K562 (cell line): ENCODE measurements at regions not wholly inside any gene's neighbourhood (a gene's known extent, or its start where the extent isn't known, plus 50 kb on each side); places are given as distances from the start of the nearest gene placed in this dataset.

Experiments
- ATAC-seq: fragments of 200-7000 bp; cut with Tn5 transposase; 3 replicates; pipeline ENCODE4 v1.9.1; 2020; ENCODE audit warnings: moderate library complexity
- BruUV-seq: library from RNA; stranded (reverse); fragments of 400-500 nt; replicated peaks from 2 replicates; lab custom pipeline; 2021; lab: Mats Ljungman, UMichigan
- CTCF ChIA-PET: fragments of 300-600 bp; formaldehyde crosslinking; extraction: SDS; loops from one replicate; lab custom pipeline; 2021; ENCODE audit warnings: low intra/inter-chr PET ratio; lab: Yijun Ruan, JAX
- POLR2A ChIA-PET: fragments of 300-600, 350-650 bp; sonication (Branson Sonifier 250); formaldehyde crosslinking; extraction: SDS; loops from one replicate; lab custom pipeline; 2021; ENCODE audit warnings: antibody characterized with exemption, inconsistent platforms; lab: Yijun Ruan, JAX
- DNase-seq, 4 experiments: peaks; one replicate each; pipeline versions ENCODE4 v3.0.0 to v3.0.0-alpha.2; 2011 to 2018; ENCODE audit warnings: low spot score in 3 of 4, mixed read lengths in 3 of 4; ENCODE audit errors: extremely low read depth in 1 of 4
- FAIRE-seq: peaks from 2 replicates; lab custom pipeline; 2011; peaks lifted over from hg19 to GRCh38; lab: Jason Lieb, UNC
- H2AFZ ChIP-seq: 2 replicates; pipeline ENCODE4 v1.6.0; 2011; ENCODE audit warnings: low read depth, low read length, control low read depth, inconsistent platforms
- H3K27ac ChIP-seq: fragments of 200-600 bp; 3 replicates; pipeline ENCODE4 v1.8.0; 2011; ENCODE audit warnings: low read depth, mild to moderate bottlenecking, control low read depth, inconsistent platforms, low read length, moderate library complexity, mixed read lengths; ENCODE audit errors: extremely low read depth
- H3K27me3 ChIP-seq, 2 experiments: fragments of 300-600 bp in 1 of 2; 2 replicates in 1 of 2; 3 replicates in 1 of 2; pipeline versions ENCODE4 v1.6.0 to v1.8.0; 2011; ENCODE audit warnings: inconsistent platforms in 2 of 2, low read length in 2 of 2, mild to moderate bottlenecking in 1 of 2, mixed read lengths in 1 of 2, moderate library complexity in 1 of 2; ENCODE audit not compliant: control insufficient read depth in 2 of 2, insufficient read depth in 2 of 2
- H3K36me3 ChIP-seq: fragments of 300-600 bp; 3 replicates; pipeline ENCODE4 v1.8.0; 2011; ENCODE audit warnings: mild to moderate bottlenecking, low read length, inconsistent platforms; ENCODE audit not compliant: control insufficient read depth, insufficient read depth
- H3K4me1 ChIP-seq, 2 experiments: fragments of 200-600 bp in 1 of 2; replicated peaks in 1 of 2; 2 replicates in 1 of 2; 3 replicates in 1 of 2; pipeline versions ENCODE4 v1.5.1 to v1.8.0; 2011; ENCODE audit warnings: inconsistent platforms in 2 of 2, low read length in 2 of 2, mild to moderate bottlenecking in 1 of 2, mixed read lengths in 1 of 2, moderate library complexity in 1 of 2; ENCODE audit not compliant: control insufficient read depth in 2 of 2, insufficient read depth in 2 of 2
- H3K4me2 ChIP-seq: 2 replicates; pipeline ENCODE4 v1.6.1; 2011; ENCODE audit warnings: low read length, control low read depth, inconsistent platforms, mixed read lengths; ENCODE audit not compliant: insufficient read depth
- H3K4me3 ChIP-seq: fragments of 200-600 bp; sonication (generic), shearing (Covaris generic); 2 replicates; pipeline ENCODE4 v1.5.1; 2016; ENCODE audit warnings: control low read depth, inconsistent platforms
- H3K79me2 ChIP-seq: fragments of 200-600 bp; 3 replicates; pipeline ENCODE4 v1.8.0; 2011; ENCODE audit warnings: low read length, inconsistent platforms; ENCODE audit not compliant: control insufficient read depth, insufficient read depth
- H3K9ac ChIP-seq, 2 experiments: 2 replicates each; pipeline versions ENCODE4 v1.6.0 to v1.6.1; 2011; ENCODE audit warnings: low read depth in 2 of 2, low read length in 2 of 2, control low read depth in 1 of 2, inconsistent platforms in 1 of 2, mild to moderate bottlenecking in 1 of 2, mixed read lengths in 1 of 2; ENCODE audit not compliant: insufficient read depth in 1 of 2
- H3K9me1 ChIP-seq: one replicate; pipeline ENCODE4 v1.6.0; 2011; ENCODE audit warnings: inconsistent platforms, mild to moderate bottlenecking, low read length, moderate library complexity; ENCODE audit not compliant: control insufficient read depth, insufficient read depth
- H3K9me3 ChIP-seq: replicated peaks from 2 replicates; pipeline ENCODE4 v1.5.1; 2011; ENCODE audit warnings: low read depth, low read length, inconsistent platforms; ENCODE audit not compliant: control insufficient read depth, insufficient read depth
- H4K20me1 ChIP-seq: replicated peaks from 2 replicates; pipeline ENCODE4 v1.6.1; 2011; ENCODE audit warnings: low read length, inconsistent platforms, mixed read lengths; ENCODE audit not compliant: control insufficient read depth, insufficient read depth
- CTBP1 ChIP-seq: fragments of 450-650 bp; IDR thresholded peaks from 2 replicates; pipeline ENCODE4 v1.6.1; 2016; ENCODE audit warnings: borderline replicate concordance
- HIVEP1 ChIP-seq: fragments of 250-450 bp; sonication (Bioruptor Pico); IDR thresholded peaks from 2 replicates; pipeline ENCODE4 v1.4.0; 2020; ENCODE audit warnings: mild to moderate bottlenecking
- NONO ChIP-seq, 2 experiments: fragments of 200-400 bp in 1 of 2; fragments of 450-650 bp in 1 of 2; formaldehyde crosslinking in 1 of 2; IDR thresholded peaks; 2 replicates each; pipeline ENCODE4 v1.6.1; 2017; ENCODE audit warnings: low read depth in 2 of 2, mild to moderate bottlenecking in 2 of 2, moderate library complexity in 2 of 2, low read length in 1 of 2
- TAF15 ChIP-seq: fragments of 200-400 bp; formaldehyde crosslinking; IDR thresholded peaks from 2 replicates; pipeline ENCODE4 v1.6.1; 2017; ENCODE audit warnings: mild to moderate bottlenecking, low read depth, low read length, moderate library complexity
- ZNF699 ChIP-seq: fragments of 250-450 bp; sonication (Bioruptor Pico); IDR thresholded peaks from 2 replicates; pipeline ENCODE4 v1.8.0; 2021; ENCODE audit warnings: mild to moderate bottlenecking, moderate library complexity; ENCODE audit not compliant: insufficient replicate concordance
- WGBS: fragments of 100-300 bp; shearing (Covaris generic); methylation state at CpG from one replicate; pipeline ENCODE4 v1.1.6; 2016; ENCODE audit warnings: low coverage, mixed read lengths; ENCODE audit not compliant: insufficient coverage; ENCODE audit errors: missing lambda C conversion rate; 5-methylcytosine and 5-hydroxymethylcytosine counted together
- in situ Hi-C: fragments of 300-500 bp; cut with MboI; formaldehyde crosslinking; loops from 4 replicates; pipeline ENCODE4 v1.15.0; 2018; ENCODE audit warnings: inconsistent platforms, mixed read lengths
- intact Hi-C: fragments of 100-400 bp; cut with micrococcal nuclease; formaldehyde crosslinking; loops from 2 replicates; pipeline ENCODE4 v1.14.2; 2022
- TF ChIP-seq, protein P1 (sequence below): IDR thresholded peaks from 2 replicates; pipeline ENCODE4 v1.6.1; 2011; ENCODE audit warnings: borderline replicate concordance, low read depth, mild to moderate bottlenecking, moderate library complexity, low read length; ENCODE audit not compliant: insufficient read depth, poor library complexity, severe bottlenecking

DNA sequence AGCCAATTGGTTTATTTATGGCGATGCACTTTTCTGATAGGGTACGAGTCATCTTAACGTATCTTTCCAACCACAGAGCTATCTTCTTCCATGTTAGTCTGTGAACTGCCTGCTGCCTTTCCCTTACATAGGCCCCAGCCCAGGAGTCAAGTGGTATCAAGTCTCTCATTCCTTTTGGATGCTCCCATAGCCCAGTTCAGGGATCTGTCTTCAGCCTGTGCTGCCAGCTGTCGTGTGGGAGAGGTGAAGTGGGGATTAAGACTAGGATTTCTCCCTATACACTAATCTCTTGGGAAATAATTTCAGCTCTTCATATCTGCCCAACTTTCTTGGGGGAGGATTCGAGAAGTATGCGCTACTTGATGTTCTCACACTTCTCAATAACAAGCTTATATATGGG lies 475.7 kb downstream of the EBF1 start:
- Histone ChIP-seq H3K4me3 (no peak overlapping the region), H3K4me1 (no peaks in the 10 kb centered on the region), H2AFZ (no peak overlapping the region), H3K27me3 (no peaks in the 10 kb centered on the region), H3K79me2 (no peaks in the 10 kb centered on the region), H3K9me1 (no peaks in the 10 kb centered on the region), H3K9me3 (no peaks in the 10 kb centered on the region), H3K9ac (no peak overlapping the region), H3K4me2 (no peak overlapping the region), H3K27ac (no peak overlapping the region), H4K20me1 (no peaks in the 10 kb centered on the region), H3K36me3 (no peaks in the 10 kb centered on the region)
- ChIA-PET POLR2A (no interaction called here), CTCF (no interaction called here)
- no TSS peak for BruUV-seq
- WGBS = 3% methylated on average over 6 of the region's 6 CpGs
- no peak for ATAC-seq
- FAIRE-seq = no peak
- in situ Hi-C loops = no loop called here
- intact Hi-C loops = no loop called here
- DNase-seq = no peak
- TF ChIP-seq CTBP1 (no peak), HIVEP1 (CRISPR knock-in tag) (no peak), NONO (IDR thresholded peaks at IDR 0.05; ENCODE audit: low read depth in 2 of 2, low read length in 1 of 2) (no peak), ZNF699 (no peak), TAF15 (no peak)
- TF ChIP-seq, protein P1, sequence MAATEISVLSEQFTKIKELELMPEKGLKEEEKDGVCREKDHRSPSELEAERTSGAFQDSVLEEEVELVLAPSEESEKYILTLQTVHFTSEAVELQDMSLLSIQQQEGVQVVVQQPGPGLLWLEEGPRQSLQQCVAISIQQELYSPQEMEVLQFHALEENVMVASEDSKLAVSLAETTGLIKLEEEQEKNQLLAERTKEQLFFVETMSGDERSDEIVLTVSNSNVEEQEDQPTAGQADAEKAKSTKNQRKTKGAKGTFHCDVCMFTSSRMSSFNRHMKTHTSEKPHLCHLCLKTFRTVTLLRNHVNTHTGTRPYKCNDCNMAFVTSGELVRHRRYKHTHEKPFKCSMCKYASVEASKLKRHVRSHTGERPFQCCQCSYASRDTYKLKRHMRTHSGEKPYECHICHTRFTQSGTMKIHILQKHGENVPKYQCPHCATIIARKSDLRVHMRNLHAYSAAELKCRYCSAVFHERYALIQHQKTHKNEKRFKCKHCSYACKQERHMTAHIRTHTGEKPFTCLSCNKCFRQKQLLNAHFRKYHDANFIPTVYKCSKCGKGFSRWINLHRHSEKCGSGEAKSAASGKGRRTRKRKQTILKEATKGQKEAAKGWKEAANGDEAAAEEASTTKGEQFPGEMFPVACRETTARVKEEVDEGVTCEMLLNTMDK = no peak
- TF ChIP-seq, all 486 proteins: peak for 0
